GM21360 (cell line): ENCODE measurements at regions not wholly inside any gene's neighbourhood (a gene's known extent, or its start where the extent isn't known, plus 50 kb on each side); places are given as distances from the start of the nearest gene placed in this dataset.
A peak's percentile ranks its signal among the peaks of the same experiment; 100 is the strongest.
"Not testable (repeated sequence)": the region's sequence is repeated elsewhere in the genome, so short reads cannot be mapped to it uniquely, and the experiment has no call there.

Experiments used
- ATAC-seq: cut with Tn5 transposase; IDR thresholded peaks from one replicate; pipeline ENCODE4 v1.9.1; 2021; ENCODE audit warnings: mild to moderate bottlenecking, moderate library complexity; ENCODE audit not compliant: unreplicated experiment

DNA sequence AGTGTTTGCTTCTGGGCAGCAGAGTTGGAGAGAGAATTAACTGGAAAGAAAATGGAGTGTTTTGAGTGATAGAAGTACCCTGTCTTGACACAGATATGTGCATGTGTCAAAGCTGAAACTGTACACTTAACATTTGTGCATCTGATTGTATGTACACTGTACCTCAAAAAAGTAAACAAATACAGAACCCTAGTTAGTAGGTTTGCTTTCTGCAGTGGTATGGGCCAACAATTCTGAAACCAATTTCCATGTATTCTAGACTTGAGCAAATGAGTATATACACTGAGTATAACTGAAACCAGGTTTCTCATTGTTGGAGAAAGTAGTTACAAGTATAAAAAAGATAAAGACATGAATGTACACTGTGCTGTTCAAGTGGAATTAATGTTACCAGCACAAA lies 52.4 kb downstream of the ELAPOR2 start:
- ATAC-seq, result no peak

DNA sequence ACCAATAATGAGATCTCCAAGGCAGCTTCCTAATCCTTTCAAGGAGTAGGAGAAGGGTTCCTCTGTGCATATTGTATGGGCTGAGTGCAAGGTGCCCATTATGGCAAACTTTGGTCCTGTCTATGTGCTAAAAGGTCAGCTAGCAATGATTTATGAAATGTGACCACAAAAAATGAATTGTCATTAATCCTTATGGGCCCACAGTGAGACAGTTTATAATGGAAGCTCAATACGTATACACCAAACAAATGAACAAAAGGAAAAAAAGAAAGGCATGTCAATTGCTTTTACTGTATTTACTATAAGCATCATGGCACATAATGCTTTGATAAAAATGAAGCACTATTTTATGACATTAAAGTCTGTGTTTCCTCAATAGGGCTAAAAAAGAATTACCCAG lies 54.5 kb downstream of the ELAPOR2 start:
- ATAC-seq, result no peak

DNA sequence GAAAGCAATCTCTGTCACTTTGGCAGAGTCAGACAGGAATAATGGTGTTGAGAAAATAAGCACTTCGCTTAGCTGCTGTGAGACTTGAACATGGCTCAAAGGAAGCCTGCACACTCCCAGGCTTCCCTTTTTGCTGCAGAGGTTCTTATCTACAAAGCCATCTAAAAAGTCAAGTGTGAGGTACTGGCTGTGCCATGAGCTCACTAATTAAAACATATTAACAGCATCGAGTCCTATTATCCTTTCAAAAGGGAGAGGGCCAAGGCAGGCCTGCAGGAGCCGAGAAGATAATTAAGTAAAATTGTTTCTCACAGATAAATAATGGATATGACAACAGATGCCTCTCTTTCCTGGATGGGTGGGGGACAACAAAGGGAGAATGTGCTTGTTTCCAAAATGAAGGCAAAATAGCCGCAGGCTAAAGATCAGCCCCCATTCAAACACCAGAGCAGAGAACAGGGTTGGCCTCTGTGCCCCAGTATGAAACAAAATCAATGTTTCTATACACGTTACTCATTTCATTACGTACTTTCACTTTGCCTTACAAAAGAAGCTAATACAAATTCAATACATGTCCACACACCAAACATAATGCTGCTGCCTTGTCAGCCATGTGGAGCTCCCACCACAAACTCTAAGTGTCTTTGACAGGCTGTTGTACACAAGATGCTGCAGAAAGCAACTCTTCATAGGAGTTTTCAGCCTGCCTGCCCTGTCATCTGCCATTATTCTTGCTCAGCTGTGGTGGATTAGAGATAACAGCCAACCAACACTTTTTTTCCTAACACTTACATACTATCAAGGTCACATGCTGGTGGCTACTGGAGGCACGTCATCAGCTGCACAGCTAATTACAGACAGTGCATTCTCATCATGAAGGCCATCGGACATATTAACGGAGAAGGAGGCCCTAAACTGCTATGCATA lies 55.3 kb downstream of the ELAPOR2 start:
- ATAC-seq, result peak; percentile 48

DNA sequence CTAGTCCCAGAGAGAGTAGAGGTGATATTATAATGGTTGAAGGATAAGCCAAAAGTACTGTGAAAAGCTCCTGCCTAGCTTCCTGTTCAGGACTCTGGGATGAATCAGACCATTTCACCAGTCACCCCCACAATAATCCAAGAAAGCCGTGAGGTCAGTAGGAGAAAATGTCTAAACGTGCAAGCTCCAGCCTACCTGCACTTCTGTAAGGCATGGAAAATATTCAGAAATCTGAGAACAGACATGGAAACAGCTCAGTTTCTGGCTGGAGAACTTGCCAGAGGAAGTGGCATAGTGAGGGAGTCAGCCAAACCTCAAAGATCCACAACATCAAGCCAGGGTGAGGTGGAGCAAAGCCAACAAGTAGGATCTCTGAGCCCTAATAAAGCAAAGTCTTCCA lies 58.2 kb downstream of the ELAPOR2 start:
- no peak for ATAC-seq

DNA sequence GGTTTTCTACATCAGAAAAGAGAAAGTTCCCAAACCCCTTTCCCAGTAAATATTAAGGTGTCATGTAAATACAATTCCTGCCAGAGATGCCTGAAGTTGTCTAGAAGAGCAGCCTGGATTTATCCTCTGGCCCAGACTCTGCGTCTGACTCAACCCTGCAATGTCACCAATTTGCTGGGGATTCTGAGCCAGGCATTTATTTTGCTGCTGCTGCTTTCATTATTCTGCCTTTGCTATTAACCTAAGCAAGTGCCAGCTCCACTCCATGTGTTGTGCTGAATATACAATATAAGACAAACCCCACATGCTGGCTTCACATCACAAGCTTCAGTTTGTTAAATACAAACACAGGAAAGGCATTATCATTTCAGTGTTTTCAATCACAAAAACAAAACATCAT lies 59.1 kb downstream of the ELAPOR2 start:
- ATAC-seq, result no peak

DNA sequence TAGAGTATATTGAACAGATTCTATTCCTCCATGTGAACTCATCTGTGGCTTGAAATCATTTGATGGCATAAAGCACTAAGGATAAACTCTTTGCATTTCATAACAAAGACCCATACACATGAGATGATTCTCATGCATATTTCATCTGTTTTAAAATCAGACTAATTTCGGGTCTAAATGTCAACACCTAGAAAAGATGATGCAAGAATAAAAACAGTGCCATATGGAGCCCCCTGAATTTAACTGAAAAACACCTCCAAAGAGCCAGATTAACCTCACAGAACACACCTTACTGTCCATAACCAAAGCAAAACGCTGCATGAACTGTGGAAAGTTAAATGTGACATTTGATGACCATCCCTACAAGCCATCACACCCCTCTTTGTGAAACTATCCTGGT lies 59.7 kb downstream of the ELAPOR2 start:
- ATAC-seq, result no peak

DNA sequence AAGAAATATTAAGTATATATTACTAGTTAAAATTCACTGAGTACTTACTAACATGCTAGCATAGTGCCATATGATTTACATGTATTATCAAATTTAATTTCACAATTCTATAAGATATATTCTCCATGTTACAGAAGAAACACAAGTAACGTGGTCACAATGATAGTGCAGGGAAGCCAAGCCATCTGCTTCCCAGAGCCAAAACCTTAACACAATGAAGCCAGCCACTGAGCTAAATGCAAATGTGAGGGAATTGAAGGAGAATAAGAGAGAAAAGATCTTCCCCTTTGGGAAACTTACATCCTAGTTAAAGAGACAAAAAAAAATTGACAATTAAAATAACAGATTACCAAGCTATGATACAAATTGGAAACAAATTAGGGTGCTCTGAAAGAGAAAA lies 63.6 kb downstream of the ELAPOR2 start:
- ATAC-seq, result no peak

DNA sequence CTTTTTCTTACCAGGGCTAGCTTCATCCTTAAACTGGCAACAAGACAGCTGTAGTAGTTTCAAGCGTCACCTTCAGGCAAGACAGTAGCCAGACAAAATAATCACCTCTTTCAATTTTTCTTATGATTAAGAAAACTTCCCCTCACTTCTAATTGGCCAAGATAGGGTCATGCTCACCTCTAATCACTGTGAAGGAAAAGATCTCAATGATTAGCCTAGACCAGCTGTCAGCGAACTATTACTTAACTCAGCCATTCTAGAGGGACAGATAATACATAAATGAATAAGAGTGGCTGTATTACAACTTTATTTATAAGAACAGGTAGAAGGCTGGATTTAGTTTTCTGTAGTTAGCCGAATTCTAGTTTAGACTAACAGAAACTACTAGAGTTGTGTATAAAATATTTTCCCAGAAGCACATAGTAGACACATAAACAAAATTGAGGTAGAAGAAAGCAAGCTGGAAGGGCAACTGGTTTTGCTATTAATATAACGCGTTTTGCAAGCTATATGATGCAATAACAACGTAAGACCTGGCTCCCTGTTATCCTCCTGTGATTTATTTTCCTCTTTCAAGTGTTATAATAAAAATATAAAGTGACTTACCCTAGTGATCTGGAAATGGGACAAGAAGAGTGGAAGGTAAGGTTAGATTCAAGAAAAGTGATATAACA lies 64.3 kb downstream of the ELAPOR2 start:
- no peak for ATAC-seq

DNA sequence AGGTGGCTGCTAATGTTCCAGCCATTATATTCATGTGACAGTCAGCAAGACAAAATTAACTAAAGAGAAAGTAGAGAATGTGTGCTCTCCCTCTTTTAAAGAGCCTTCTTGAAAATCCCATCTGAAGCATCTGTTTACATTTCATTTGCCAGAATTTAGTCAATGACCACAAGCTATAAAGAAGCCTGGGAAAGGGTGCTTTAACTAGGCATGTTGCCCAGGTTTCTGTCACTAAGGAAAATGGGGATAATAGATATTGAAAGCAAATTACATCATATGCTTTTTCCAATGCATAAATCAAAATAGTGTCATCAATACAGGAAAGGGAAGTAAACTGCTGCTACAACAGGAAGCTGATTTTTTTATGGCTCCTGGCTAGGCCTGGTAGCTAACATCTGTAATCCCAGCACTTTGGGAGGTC lies 67.7 kb downstream of the ELAPOR2 start:
- no peak for ATAC-seq

DNA sequence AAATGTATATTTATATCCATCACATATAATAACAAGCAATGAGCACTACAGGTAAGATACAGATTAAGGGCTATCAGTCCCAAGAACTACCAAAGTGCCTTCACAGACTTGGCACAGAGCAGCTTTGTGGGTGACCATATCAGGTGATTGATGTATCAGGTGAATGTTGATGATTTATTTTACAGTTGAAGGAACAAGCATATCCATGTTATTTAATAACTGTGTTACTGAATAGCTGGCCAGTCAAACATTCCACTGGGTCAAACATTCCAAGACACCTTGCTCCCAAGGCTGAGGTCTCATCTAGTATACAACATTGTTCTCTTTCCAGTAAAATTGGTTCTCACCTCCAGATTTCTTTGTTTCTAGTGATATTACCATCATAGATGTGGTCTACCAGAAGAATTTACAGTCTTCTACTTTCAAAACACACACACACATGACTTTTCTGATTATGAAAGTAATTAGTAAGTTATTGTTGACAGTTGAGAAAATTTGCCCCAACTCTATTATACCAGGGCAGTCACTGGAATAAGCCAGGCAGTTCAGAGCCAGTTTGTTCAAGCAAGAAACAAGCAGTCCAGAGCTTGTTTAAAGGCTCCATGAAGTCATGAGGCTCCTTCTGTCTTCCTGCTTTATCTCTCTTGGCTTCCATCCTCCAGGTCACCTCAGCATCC lies 68.2 kb downstream of the ELAPOR2 start:
- no peak for ATAC-seq

DNA sequence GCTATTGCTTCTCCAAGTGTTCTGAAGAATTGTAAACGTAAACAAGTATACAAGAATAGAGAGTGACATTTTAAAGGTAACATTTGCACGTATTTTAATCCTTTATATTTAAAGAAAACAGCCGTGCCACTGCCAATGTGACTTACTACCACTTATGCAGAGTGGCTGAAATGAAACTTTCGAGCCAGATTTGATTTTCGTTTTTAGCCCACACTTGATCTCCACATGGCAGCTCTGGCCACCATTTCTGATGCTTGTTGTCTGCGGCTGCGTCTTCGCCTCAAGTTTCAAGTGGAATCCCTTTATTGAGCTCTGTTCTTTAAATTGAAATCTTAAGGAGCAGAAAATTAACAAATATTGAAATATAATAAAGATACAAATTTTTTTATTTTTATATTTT lies 70.0 kb downstream of the ELAPOR2 start:
- no peak for ATAC-seq

DNA sequence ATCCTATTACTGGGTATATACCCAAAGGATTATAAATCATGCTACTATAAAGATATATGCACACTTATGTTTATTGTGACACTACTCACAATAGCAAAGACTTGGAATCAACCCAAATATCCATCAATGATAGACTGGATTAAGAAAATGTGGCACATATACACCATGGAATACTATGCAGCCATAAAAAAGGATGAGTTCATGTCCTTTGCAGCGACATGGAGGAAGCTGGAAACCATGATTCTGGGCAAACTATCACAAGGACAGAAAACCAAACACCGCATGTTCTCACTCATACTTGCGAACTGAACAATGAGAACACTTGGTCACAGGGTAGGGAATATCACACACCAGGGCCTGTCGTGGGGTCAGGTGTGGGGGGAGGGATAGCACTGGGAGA lies 71.6 kb downstream of the ELAPOR2 start:
- ATAC-seq, result not testable (repeated sequence)

DNA sequence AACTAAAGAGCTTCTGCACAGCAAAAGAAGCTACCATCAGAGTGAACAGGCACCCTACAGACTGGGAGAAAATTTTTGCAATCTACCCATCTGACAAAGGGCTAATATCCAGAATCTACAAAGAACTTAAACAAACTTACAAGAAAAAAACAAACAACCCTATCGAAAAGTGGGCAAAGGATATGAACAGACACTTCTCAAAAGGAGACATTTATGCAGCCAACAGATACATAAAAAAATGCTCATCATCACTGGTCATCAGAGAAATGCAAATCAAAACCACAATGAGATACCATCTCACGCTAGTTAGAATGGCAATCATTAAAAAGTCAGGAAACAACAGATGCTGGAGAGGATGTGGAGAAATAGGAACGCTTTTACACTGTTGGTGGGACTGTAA lies 72.1 kb downstream of the ELAPOR2 start:
- ATAC-seq, result not testable (repeated sequence)

DNA sequence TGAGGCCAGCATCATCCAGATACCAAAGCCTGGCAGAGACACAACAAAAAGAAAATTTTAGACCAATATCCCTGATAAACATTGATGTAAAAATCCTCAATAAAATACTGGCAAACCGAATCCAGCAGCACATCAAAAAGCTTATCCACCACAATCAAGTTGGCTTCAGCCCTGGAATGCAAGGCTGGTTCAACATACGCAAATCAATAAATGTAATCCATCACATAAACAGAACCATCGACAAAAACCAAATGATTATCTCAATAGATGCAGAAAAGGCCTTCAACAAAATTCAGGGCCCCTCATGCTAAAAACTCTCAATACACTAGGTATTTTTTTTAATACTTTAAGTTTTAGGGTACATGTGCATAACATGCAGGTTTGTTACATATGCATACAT lies 74.1 kb downstream of the ELAPOR2 start:
- not testable (repeated sequence) for ATAC-seq

DNA sequence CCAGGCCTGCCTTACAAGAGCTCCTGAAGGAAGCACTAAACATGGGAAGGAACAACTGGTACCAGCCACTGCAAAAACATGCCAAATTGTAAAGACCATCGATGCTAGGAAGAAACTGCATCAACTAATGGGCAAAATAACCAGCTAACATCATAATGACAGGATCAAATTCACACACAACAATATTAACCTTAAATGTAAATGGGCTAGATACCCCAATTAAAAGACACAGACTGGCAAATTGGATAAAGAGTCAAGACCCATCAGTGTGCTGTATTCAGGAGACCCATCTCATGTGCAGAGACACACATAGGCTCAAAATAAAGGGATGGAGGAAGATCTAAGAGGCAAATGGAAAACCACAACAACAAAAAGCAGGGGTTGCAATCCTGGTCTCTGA lies 75.8 kb downstream of the ELAPOR2 start:
- not testable (repeated sequence) for ATAC-seq

DNA sequence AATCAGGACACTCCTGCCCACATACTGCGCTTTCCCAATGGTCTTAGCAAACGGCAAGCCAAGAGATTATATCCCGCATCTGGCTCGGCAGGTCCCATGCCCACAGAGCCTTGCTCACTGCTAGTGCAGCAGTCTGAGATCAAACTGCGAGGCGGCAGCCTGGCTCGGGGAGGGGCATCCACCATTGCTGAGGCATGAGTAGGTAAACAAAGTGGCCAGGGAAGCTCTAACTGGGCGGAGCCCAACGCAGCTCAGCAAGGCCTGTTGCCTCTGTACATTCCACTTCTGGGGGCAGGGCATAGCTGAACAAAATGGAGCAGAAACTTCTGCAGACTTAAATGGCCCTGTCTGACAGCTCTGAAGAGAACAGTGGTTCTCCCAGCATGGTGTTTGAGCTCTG lies 77.5 kb downstream of the ELAPOR2 start:
- not testable (repeated sequence) for ATAC-seq

DNA sequence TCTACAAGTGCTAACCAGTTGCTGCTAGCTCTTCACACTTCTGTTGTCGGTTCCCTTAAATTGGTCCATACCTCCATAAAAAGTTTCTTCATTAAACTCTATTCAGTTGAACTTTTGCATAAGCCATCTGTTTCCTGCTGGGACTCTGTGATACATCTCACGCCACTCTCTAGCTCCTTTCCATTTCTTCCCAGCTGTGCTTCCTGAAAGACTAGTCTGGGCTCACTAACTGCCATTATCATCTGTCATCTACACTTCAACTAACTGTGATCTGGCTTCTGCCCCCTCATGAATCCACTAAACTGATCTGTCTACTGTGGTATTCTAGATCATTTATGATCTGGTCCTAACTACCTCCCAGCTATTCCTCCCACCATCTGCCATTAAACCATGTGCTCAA lies 78.3 kb downstream of the ELAPOR2 start:
- no peak for ATAC-seq

DNA sequence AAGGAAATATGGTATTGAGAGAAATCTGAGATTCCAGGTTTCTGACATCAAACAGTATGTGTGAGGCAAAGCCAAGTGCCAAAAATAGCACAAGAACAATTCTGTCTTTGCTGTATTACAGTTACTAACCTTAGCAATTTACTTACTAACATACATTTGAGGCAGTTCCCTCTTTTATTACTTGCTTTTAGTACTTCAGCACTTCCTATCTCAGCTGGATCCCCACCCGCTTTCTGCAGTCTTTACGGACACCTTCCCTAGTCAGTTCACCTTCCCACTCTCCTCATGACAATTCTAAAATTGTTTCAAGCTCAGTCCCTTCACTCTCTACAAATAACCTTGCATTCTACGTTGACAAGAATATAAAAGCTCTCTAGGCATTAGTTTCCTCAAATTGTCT lies 79.2 kb downstream of the ELAPOR2 start:
- no peak for ATAC-seq

DNA sequence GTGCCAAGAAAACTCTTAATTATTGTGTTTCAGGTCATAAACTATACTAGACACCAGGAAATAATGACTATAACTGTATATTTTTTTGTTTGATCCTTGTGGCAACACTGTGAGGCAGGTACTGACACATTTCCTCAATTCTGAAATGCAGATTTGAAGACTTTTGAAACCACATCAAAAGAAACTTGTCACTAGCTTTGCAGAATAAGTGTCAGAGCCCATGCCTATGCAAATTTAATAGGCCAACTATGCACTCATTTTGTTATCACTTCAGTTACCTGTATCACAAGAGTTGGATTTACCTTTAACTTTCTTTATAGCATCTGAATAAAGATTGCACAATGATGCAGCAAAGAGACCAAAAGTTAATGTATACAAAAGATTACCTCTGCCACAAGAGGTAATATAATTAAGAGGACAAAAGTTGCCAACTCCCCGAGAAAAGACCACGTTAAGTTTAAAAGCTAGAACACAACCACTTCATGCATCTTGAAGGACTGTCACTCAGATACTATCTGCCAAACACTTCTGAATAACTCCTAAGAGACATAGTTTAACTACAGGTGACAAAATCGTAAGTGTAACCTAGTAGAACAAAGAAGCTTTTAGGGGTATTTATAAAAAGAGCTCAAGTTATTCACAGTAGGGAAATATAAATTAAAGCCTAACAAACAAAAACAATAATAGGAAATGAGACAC lies 80.5 kb downstream of the ELAPOR2 start:
- ATAC-seq, result peak; percentile 99

DNA sequence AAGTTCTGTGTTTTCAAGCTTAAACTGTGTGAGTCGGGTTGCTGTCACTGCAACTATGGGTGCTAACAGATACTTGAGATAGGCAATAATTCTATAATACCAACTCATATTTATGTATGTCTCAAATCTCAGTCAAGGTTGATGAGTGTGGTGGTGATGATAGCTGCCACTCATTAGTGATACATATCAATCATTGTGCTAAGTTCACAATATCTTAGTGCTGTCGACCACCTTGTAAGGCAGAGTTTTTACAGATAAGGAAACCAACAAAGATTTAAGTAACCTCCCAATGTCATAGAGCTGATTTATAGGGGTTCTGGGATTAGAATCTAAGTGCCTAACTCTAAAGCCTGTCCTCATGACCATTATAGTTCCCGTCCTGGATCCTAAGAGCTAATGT lies 82.5 kb downstream of the ELAPOR2 start:
- no peak for ATAC-seq

DNA sequence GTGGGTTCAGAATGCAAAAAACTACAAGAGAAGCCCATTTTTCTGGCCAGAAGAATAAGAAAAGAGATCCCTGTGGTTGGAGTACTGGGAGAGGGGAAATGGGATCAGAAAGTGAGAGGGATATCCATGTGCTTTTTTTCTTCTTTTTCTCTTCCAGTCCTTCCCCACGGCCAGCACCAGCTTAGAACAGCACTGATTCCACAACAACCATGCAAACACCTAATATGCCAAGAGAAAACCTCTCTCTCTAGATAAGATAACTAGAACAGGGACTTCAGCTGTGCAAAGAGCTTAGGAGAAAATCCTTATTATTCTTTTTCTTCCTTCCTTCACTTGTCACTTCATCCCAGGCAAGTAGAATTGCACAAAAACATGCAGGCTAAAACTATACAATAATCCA lies 83.5 kb downstream of the ELAPOR2 start:
- no peak for ATAC-seq
